HepG2 (cell line): ENCODE measurements at regions not wholly inside any gene's neighbourhood (a gene's known extent, or its start where the extent isn't known, plus 50 kb on each side); places are given as distances from the start of the nearest gene placed in this dataset.

Experiments
- CEBPG ChIP-seq: IDR thresholded peaks from 2 replicates; pipeline ENCODE4 v1.6.1; 2016
- CHCHD3 ChIP-seq: sonication (generic); formaldehyde crosslinking; IDR thresholded peaks from 2 replicates; pipeline ENCODE4 v1.8.0; 2022; ENCODE audit warnings: mild to moderate bottlenecking, missing genetic modification reagents, moderate library complexity
- CHD2 ChIP-seq: IDR thresholded peaks from 2 replicates; pipeline ENCODE4 v1.6.1; 2011; ENCODE audit warnings: low read depth, low read length, improper control_type of control experiment
- FOXK2 ChIP-seq: fragments of 450-650 bp; IDR thresholded peaks from 2 replicates; pipeline ENCODE4 v1.6.1; 2016
- GABPA ChIP-seq, 2 experiments: IDR thresholded peaks; 2 replicates each; pipeline ENCODE4 v1.6.1; 2011 to 2016; ENCODE audit warnings: low read depth in 2 of 2, low read length in 1 of 2, missing biosample characterization in 1 of 2, missing genetic modification characterization in 1 of 2
- HDAC6 ChIP-seq: fragments of 200-600 bp; sonication (generic); IDR thresholded peaks from 2 replicates; pipeline ENCODE4 v1.7.0; 2017; ENCODE audit warnings: mild to moderate bottlenecking, antibody characterized with exemption, low read length, low read depth
- HMG20B ChIP-seq: conservative IDR thresholded peaks from 2 replicates; pipeline ENCODE4 v1.6.1; 2016; ENCODE audit warnings: missing genetic modification reagents, missing compliant biosample characterization
- MAFK ChIP-seq, 2 experiments: IDR thresholded peaks in 1 of 2; conservative IDR thresholded peaks in 1 of 2; 2 replicates each; pipeline ENCODE4 v1.6.1; 2011; ENCODE audit warnings: improper control_type of control experiment in 2 of 2, low read length in 2 of 2
- SIN3A ChIP-seq: IDR thresholded peaks from 2 replicates; pipeline ENCODE4 v1.6.1; 2011; ENCODE audit warnings: low read depth, mild to moderate bottlenecking, control low read depth, low read length, borderline replicate concordance
- ZNF776 ChIP-seq: sonication (generic); formaldehyde crosslinking; IDR thresholded peaks from 2 replicates; pipeline ENCODE4 v1.4.0; 2020; ENCODE audit warnings: mild to moderate bottlenecking, missing genetic modification reagents
- ZNF780A ChIP-seq: sonication (generic); formaldehyde crosslinking; IDR thresholded peaks from 2 replicates; pipeline ENCODE4 v1.8.0; 2022; ENCODE audit warnings: mild to moderate bottlenecking, missing genetic modification reagents, moderate library complexity

GRCh38 chr18:1421502-1421901, 516.8 kb downstream of the ADCYAP1 start:
- TF ChIP-seq HMG20B: no peak
- TF ChIP-seq FOXK2: no peak
- no peak for TF ChIP-seq CEBPG
- TF ChIP-seq SIN3A: no peak
- TF ChIP-seq ZNF780A (CRISPR knock-in tag): no peak
- TF ChIP-seq HDAC6: no peak
- no peak for TF ChIP-seq MAFK (conservative IDR thresholded peaks at IDR 0.05 in 1 of 2, IDR thresholded peaks at IDR 0.05 in 1 of 2; ENCODE audit: low read length in 2 of 2)
- TF ChIP-seq CHD2: no peak
- TF ChIP-seq ZNF776 (CRISPR knock-in tag): no peak
- TF ChIP-seq CHCHD3 (CRISPR knock-in tag): no peak
- TF ChIP-seq GABPA (IDR thresholded peaks at IDR 0.05; ENCODE audit: low read depth, low read length): no peak
- no peak for TF ChIP-seq GABPA (CRISPR knock-in tag; IDR thresholded peaks at IDR 0.05; ENCODE audit: low read depth)
